Upper lobe of right lung (tissue), 1 donor: ENCODE measurements at regions not wholly inside any gene's neighbourhood (a gene's known extent, or its start where the extent isn't known, plus 50 kb on each side); places are given as distances from the start of the nearest gene placed in this dataset.

Experiments used
- ATAC-seq: fragments of 200-7000 bp; cut with Tn5 transposase; one replicate; pipeline ENCODE4 v1.9.1; 2020; ENCODE audit warnings: mild to moderate bottlenecking, moderate library complexity
- DNase-seq: peaks from one replicate; pipeline ENCODE4 v3.0.0-alpha.2; 2020
- H3K27ac ChIP-seq: fragments of 200-600 bp; one replicate; pipeline ENCODE4 v1.8.0; 2022
- H3K27me3 ChIP-seq: fragments of 200-600 bp; one replicate; pipeline ENCODE4 v1.8.0; 2022; ENCODE audit warnings: mild to moderate bottlenecking
- H3K36me3 ChIP-seq: fragments of 200-600 bp; one replicate; pipeline ENCODE4 v1.8.0; 2022
- H3K4me1 ChIP-seq: fragments of 200-600 bp; one replicate; pipeline ENCODE4 v1.8.0; 2022
- H3K4me3 ChIP-seq: fragments of 200-600 bp; one replicate; pipeline ENCODE4 v1.8.0; 2022; ENCODE audit warnings: mild to moderate bottlenecking
- H3K9me3 ChIP-seq: fragments of 200-600 bp; one replicate; pipeline ENCODE4 v1.8.0; 2022
- intact Hi-C: fragments of 100-400 bp; cut with DNase I; formaldehyde crosslinking; loops from one replicate; pipeline ENCODE4 v1.11.0; 2022
- TF ChIP-seq, protein P1 (sequence below): fragments of 200-600 bp; IDR thresholded peaks from one replicate; pipeline ENCODE4 v1.8.0; 2022; ENCODE audit warnings: antibody characterized with exemption
- donor health status: DM: no; HTN: yes; CAD: no; lungs with severe emphysema.

DNA sequence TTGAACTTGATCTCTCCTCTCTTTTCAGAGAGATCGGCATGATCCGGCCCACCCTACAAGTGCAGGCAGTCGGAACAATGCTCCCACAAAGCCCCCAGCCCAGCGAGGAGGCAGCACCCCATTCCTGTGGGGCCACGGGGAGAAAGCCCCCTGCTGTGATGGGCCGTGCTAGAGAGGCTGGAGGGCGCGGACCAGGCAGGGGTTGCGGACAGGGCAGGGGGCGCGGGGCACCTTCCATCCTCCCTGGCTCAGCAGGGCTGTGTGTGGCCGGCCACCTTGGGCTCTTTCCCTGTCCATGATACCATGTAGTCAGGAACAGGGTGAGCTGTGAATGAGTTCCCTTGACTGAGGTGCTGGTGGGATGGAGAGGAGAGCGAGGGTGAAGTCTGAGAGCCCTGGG is 379.8 kb downstream of the BRD1 start:
- H3K4me3 ChIP-seq = no peak overlapping the region
- H3K27ac ChIP-seq = no peak overlapping the region
- H3K27me3 ChIP-seq = peaks cover 21% of the 10 kb centered on the region
- DNase-seq = no peak
- no peaks in the 10 kb centered on the region for H3K9me3 ChIP-seq
- TF ChIP-seq, protein P1, sequence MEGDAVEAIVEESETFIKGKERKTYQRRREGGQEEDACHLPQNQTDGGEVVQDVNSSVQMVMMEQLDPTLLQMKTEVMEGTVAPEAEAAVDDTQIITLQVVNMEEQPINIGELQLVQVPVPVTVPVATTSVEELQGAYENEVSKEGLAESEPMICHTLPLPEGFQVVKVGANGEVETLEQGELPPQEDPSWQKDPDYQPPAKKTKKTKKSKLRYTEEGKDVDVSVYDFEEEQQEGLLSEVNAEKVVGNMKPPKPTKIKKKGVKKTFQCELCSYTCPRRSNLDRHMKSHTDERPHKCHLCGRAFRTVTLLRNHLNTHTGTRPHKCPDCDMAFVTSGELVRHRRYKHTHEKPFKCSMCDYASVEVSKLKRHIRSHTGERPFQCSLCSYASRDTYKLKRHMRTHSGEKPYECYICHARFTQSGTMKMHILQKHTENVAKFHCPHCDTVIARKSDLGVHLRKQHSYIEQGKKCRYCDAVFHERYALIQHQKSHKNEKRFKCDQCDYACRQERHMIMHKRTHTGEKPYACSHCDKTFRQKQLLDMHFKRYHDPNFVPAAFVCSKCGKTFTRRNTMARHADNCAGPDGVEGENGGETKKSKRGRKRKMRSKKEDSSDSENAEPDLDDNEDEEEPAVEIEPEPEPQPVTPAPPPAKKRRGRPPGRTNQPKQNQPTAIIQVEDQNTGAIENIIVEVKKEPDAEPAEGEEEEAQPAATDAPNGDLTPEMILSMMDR = no peak
- H3K36me3 ChIP-seq = no peaks in the 10 kb centered on the region
- intact Hi-C loops = no loop called here
- no peaks in the 10 kb centered on the region for H3K4me1 ChIP-seq
- ATAC-seq = no peak

GRCh38 chr22:49446759-49447710 is 380.6 kb downstream of the BRD1 start:
- Histone ChIP-seq H3K4me3 (no peak overlapping the region), H3K36me3 (no peaks in the 10 kb centered on the region), H3K4me1 (no peaks in the 10 kb centered on the region), H3K9me3 (no peaks in the 10 kb centered on the region), H3K27me3 (peaks cover 21% of the 10 kb centered on the region), H3K27ac (no peak overlapping the region)
- TF ChIP-seq, protein P1 = no peak
- DNase-seq (no peak), ATAC-seq (no peak)
- intact Hi-C loops = no loop called here

DNA sequence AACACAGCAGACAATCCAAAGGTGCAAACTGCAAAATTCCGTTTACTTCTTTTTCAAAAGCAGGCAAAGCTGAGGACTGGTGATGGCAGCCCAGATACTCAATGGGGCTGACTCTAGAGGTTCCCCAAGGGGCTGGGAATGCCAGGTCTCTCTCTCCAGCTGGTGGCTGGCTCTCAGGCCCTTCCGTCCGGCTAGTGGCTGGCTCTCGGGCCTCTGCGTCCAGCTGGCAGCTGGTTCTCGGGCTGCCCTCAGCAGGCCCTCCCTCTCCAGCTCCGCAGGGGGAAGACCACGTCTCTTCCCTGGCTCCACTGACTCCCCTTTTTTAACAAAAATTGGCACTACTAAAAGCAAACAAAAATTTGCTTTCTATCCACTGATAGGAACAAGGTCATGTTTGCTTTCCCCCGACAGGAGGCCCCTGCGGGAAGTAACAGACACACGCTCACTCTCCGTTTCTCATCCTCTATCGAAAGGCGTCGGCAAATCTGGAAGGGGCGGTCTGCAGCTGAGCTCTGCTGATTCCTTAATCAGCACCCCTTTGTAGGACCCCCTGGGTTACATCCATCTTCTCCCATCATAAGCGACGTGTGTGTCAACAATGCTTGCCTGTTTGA is 381.4 kb downstream of the BRD1 start:
- no peak overlapping the region for H3K4me3 ChIP-seq
- DNase-seq (no peak), ATAC-seq (no peak)
- intact Hi-C loops = no loop called here
- peaks cover 25% of the 10 kb centered on the region for H3K27me3 ChIP-seq
- no peaks in the 10 kb centered on the region for H3K4me1 ChIP-seq
- H3K9me3 ChIP-seq = no peaks in the 10 kb centered on the region
- H3K27ac ChIP-seq = no peak overlapping the region
- TF ChIP-seq, protein P1 = no peak
- no peaks in the 10 kb centered on the region for H3K36me3 ChIP-seq

DNA sequence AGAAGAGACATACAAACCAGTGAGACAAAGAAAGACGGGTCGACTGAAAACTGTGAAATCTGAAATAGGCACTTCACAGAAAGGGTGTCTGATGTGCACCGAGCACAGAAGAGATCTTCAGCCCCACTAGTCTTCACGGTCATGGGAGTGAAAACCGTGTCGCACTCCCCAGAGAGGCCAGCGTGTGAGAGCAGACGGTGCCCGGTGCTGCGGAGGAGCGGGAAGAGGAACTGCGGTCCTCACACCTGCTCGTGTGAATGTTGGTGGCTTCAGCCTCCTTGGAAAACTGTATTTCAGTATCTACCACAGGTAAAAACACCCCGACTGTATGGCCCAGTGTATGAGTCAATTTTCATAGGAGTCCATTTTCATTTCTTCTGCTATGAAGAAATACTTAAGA is 382.9 kb downstream of the BRD1 start:
- DNase-seq = no peak
- no peak overlapping the region for H3K27ac ChIP-seq
- TF ChIP-seq, protein P1 = no peak

GRCh38 chr22:49440931-49441330 is 386.7 kb downstream of the BRD1 start:
- intact Hi-C loops = no loop called here
- Histone ChIP-seq H3K9me3 (no peaks in the 10 kb centered on the region), H3K27me3 (peaks cover 4% of the 10 kb centered on the region), H3K4me1 (no peaks in the 10 kb centered on the region), H3K27ac (no peak overlapping the region), H3K4me3 (no peak overlapping the region), H3K36me3 (no peaks in the 10 kb centered on the region)
- TF ChIP-seq, protein P1 = no peak
- ATAC-seq = no peak
- DNase-seq = no peak

More for the DNA sequence above, 382.9 kb downstream of the BRD1 start:
- no peaks in the 10 kb centered on the region for H3K36me3 ChIP-seq
- no peak overlapping the region for H3K4me3 ChIP-seq
- peaks cover 25% of the 10 kb centered on the region for H3K27me3 ChIP-seq
- ATAC-seq = no peak
- H3K9me3 ChIP-seq = no peaks in the 10 kb centered on the region
- no peaks in the 10 kb centered on the region for H3K4me1 ChIP-seq
- intact Hi-C loops = no loop called here
